ENCODE measurements at regions not wholly inside any gene's neighbourhood (a gene's known extent, or its start where the extent isn't known, plus 50 kb on each side); places are given as distances from the start of the nearest gene placed in this dataset.

DNA sequence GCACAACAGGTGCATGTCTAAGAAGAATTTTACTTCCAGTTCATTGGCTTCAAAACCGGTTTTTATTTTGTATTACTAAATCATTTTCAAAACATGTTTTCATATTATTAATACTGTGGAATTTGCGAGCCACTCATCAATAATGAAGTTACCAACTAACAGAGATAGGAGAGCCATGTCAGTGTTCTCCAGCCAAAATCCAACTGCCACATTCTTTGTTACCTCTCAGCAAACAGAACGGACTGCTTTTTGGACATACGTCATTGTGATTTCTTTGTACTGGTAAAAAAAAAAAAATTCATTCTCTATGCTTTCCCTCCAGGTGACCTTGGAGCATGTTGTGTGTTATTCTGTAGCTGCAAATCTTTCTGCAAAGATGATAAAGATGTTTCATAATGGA is 414.2 kb upstream of the MMADHC start:
- H3K27ac ChIP-seq (ENCODE audit: insufficient read length, low read depth, low read length) = no peak overlapping the region
- TF ChIP-seq, protein P1, sequence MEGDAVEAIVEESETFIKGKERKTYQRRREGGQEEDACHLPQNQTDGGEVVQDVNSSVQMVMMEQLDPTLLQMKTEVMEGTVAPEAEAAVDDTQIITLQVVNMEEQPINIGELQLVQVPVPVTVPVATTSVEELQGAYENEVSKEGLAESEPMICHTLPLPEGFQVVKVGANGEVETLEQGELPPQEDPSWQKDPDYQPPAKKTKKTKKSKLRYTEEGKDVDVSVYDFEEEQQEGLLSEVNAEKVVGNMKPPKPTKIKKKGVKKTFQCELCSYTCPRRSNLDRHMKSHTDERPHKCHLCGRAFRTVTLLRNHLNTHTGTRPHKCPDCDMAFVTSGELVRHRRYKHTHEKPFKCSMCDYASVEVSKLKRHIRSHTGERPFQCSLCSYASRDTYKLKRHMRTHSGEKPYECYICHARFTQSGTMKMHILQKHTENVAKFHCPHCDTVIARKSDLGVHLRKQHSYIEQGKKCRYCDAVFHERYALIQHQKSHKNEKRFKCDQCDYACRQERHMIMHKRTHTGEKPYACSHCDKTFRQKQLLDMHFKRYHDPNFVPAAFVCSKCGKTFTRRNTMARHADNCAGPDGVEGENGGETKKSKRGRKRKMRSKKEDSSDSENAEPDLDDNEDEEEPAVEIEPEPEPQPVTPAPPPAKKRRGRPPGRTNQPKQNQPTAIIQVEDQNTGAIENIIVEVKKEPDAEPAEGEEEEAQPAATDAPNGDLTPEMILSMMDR (conservative IDR thresholded peaks at IDR 0.05) = no peak
- H3K18ac ChIP-seq (ENCODE audit: insufficient read length, low read depth, low read length) = no peak overlapping the region
- no peak overlapping the region for H4K91ac ChIP-seq (ENCODE audit: insufficient read length, low read depth, low read length)
- no peak overlapping the region for H3K9ac ChIP-seq (ENCODE audit: extremely low read depth, insufficient read length, low read length)
- no peak overlapping the region for H2BK120ac ChIP-seq (ENCODE audit: low read depth, low read length, poor library complexity, severe bottlenecking)
- no peak overlapping the region for H4K5ac ChIP-seq (ENCODE audit: insufficient read length, low read depth, low read length)
- H2BK5ac ChIP-seq (ENCODE audit: insufficient read length, low read length) = no peak overlapping the region
- H3K23me2 ChIP-seq (ENCODE audit: insufficient read length, low read depth, low read length, poor library complexity, severe bottlenecking) = no peaks in the 10 kb centered on the region
- no peaks in the 10 kb centered on the region for H3K4me1 ChIP-seq (ENCODE audit: insufficient read depth, low read length)
- H3T11ph ChIP-seq (ENCODE audit: low read length) = no peak overlapping the region
- no peak overlapping the region for H4K8ac ChIP-seq (replicated peaks; ENCODE audit: insufficient read length, low read depth, low read length)
- Mint-ChIP-seq H3K9me3 (peaks cover 3 to 4% of the 10 kb centered on the region in 2 experiments; a peak in 2 of 5 replicates), H3K36me3 (ENCODE audit: insufficient read depth in 1 of 3, low read depth in 3 of 3) (peaks cover 0 to 6% (median 0%) of the 10 kb centered on the region in 3 experiments; a peak in 2 of 7 replicates), H3K4me1 (peaks cover 0 to 4% of the 10 kb centered on the region in 2 experiments; a peak in 2 of 4 replicates), H3K27me3 (ENCODE audit: low read depth) (no peaks in the 10 kb centered on the region), H3K4me3 (no peak overlapping the region), H3K27ac (no peak overlapping the region)
- H2AFZ ChIP-seq (ENCODE audit: low read length) = no peak overlapping the region
- no peak overlapping the region for H3K4me2 ChIP-seq (ENCODE audit: insufficient read depth, insufficient read length, low read length)
- H3K56ac ChIP-seq (ENCODE audit: insufficient read length, low read depth, low read length) = no peak overlapping the region
- no peak overlapping the region for H3K4ac ChIP-seq (ENCODE audit: low read depth, low read length)
- H3K9me3 ChIP-seq (ENCODE audit: control insufficient read depth, low read depth, low read length) = no peaks in the 10 kb centered on the region
- H3K23ac ChIP-seq (ENCODE audit: insufficient read length, low read depth, low read length) = no peak overlapping the region
- H3K79me2 ChIP-seq (ENCODE audit: insufficient read depth, low read length) = no peaks in the 10 kb centered on the region
- H4K20me1 ChIP-seq (ENCODE audit: control insufficient read depth, insufficient read depth, insufficient read length) = no peaks in the 10 kb centered on the region
- no peaks in the 10 kb centered on the region for H3K27me3 ChIP-seq (ENCODE audit: insufficient read depth, low read length)
- H2AK5ac ChIP-seq (ENCODE audit: insufficient read length, low read length) = no peak overlapping the region
- DNase-seq = no peak
- H3K14ac ChIP-seq (ENCODE audit: insufficient read depth, low read length) = no peak overlapping the region
- no peaks in the 10 kb centered on the region for H3K79me1 ChIP-seq (ENCODE audit: insufficient read depth, low read depth, low read length, poor library complexity, severe bottlenecking)
- no peak overlapping the region for H2BK12ac ChIP-seq (ENCODE audit: insufficient read length, low read depth, low read length)
- H2BK15ac ChIP-seq (ENCODE audit: low read depth, low read length) = no peak overlapping the region
- WGBS (ENCODE audit: extremely low coverage, insufficient read length, low lambda C conversion rate) = no CpG with 5 or more reads among the region's 4 CpGs
- no peak overlapping the region for H2BK20ac ChIP-seq (ENCODE audit: low read depth, low read length, poor library complexity, severe bottlenecking)
